Testis (tissue), 2 donors: ENCODE measurements at regions not wholly inside any gene's neighbourhood (a gene's known extent, or its start where the extent isn't known, plus 50 kb on each side); places are given as distances from the start of the nearest gene placed in this dataset.
A peak's percentile ranks its signal among the peaks of the same experiment; 100 is the strongest.

Experiments
- DNase-seq: peaks from one replicate; pipeline ENCODE4 v3.0.0-alpha.2; 2019
- H3K27ac ChIP-seq, 2 donors: fragments of 200-600 bp; sonication (generic); one replicate each; pipeline ENCODE4 v1.5.1; 2019
- H3K27me3 ChIP-seq: fragments of 200-600 bp; sonication (generic); one replicate; pipeline ENCODE4 v1.5.1; 2019
- H3K36me3 ChIP-seq: fragments of 200-600 bp; sonication (generic); one replicate; pipeline ENCODE4 v1.5.1; 2017; ENCODE audit warnings: low read depth; ENCODE audit errors: missing control alignments
- H3K4me1 ChIP-seq: fragments of 200-600 bp; sonication (generic); one replicate; pipeline ENCODE4 v1.5.1; 2019
- H3K4me3 ChIP-seq, 2 donors: fragments of 200-600 bp; sonication (generic); one replicate each; pipeline ENCODE4 v1.5.1; 2017 to 2019
- H3K9me3 ChIP-seq: fragments of 200-600 bp; sonication (generic); one replicate; pipeline ENCODE4 v1.5.1; 2017
- CTCF ChIP-seq, 3 experiments: fragments of 450-650 bp in 2 of 3; fragments of 200-600 bp in 1 of 3; sonication (generic) in 1 of 3; IDR thresholded peaks; one replicate each; pipeline ENCODE4 v1.5.1; 2016 to 2019; ENCODE audit warnings: antibody characterized with exemption in 3 of 3, mild to moderate bottlenecking in 2 of 3, moderate library complexity in 1 of 3
- POLR2A ChIP-seq: fragments of 450-650 bp; IDR thresholded peaks from one replicate; pipeline ENCODE4 v1.6.1; 2017; ENCODE audit warnings: antibody characterized with exemption, mild to moderate bottlenecking, moderate library complexity
- WGBS, 2 donors: methylation state at CpG; one replicate each; pipeline ENCODE4 v1.1.5; 2018; 5-methylcytosine and 5-hydroxymethylcytosine counted together
- intact Hi-C: fragments of 100-400 bp; cut with DNase I; formaldehyde crosslinking; loops from one replicate; pipeline ENCODE4 v1.15.1; 2023; ENCODE audit warnings: low total_unique reads

- intact Hi-C loops, result no loop called here
- H3K36me3 ChIP-seq, result no peaks in the 10 kb centered on the region
- H3K4me1 ChIP-seq, result peaks cover 11% of the 10 kb centered on the region
- TF ChIP-seq POLR2A, result no peak
- TF ChIP-seq CTCF (IDR thresholded peaks at IDR 0.05), result no peak
- no peaks in the 10 kb centered on the region for H3K27me3 ChIP-seq
- H3K4me3 ChIP-seq, result no peak overlapping the region
- 75 to 88% methylated on average over 8 of the region's 8 CpGs for WGBS, 2 donors
- peak overlapping the region in 1 of 2 donors; percentile 5 for H3K27ac ChIP-seq
- DNase-seq, result no peak
- no peaks in the 10 kb centered on the region for H3K9me3 ChIP-seq
These were observed 559.1 kb upstream of the JAG1 start for GRCh38 chr20:11232896-11233295.

GRCh38 chr20:11234181-11234580, 560.4 kb upstream of the JAG1 start:
- intact Hi-C loops, result no loop called here
- Histone ChIP-seq H3K36me3 (no peaks in the 10 kb centered on the region), H3K9me3 (no peaks in the 10 kb centered on the region), H3K4me3 (no peak overlapping the region), H3K4me1 (peaks cover 11% of the 10 kb centered on the region), H3K27me3 (no peaks in the 10 kb centered on the region), H3K27ac (peak overlapping the region in 1 of 2 donors; percentile 11)
- 64 to 71% methylated on average over 1 of the region's 1 CpG for WGBS, 2 donors
- no peak for TF ChIP-seq POLR2A
- DNase-seq, result no peak

- 26 to 40% methylated on average over 1 of the region's 1 CpG for WGBS, 2 donors
- Histone ChIP-seq H3K36me3 (no peaks in the 10 kb centered on the region), H3K27ac (no peak overlapping the region), H3K27me3 (no peaks in the 10 kb centered on the region), H3K4me3 (no peak overlapping the region), H3K9me3 (no peaks in the 10 kb centered on the region), H3K4me1 (peaks cover 8% of the 10 kb centered on the region)
- no peak for DNase-seq
- intact Hi-C loops, result no loop called here
- no peak for TF ChIP-seq CTCF (IDR thresholded peaks at IDR 0.05)
- no peak for TF ChIP-seq POLR2A
These were observed 560.8 kb upstream of the JAG1 start for GRCh38 chr20:11234608-11235007.

GRCh38 chr20:11235058-11235457, 561.3 kb upstream of the JAG1 start:
- intact Hi-C loops, result no loop called here
- H3K4me1 ChIP-seq, result peaks cover 4% of the 10 kb centered on the region
- no peak overlapping the region for H3K4me3 ChIP-seq
- H3K9me3 ChIP-seq, result no peaks in the 10 kb centered on the region
- no peak for DNase-seq
- H3K27ac ChIP-seq, result peak overlapping the region in 1 of 2 donors; percentile 21
- WGBS, 2 donors, result 61 to 75% methylated on average over 3 of the region's 3 CpGs
- H3K27me3 ChIP-seq, result no peaks in the 10 kb centered on the region
- H3K36me3 ChIP-seq, result no peaks in the 10 kb centered on the region
- TF ChIP-seq CTCF (IDR thresholded peaks at IDR 0.05) (no peak), POLR2A (no peak)

- Histone ChIP-seq H3K4me3 (no peak overlapping the region), H3K4me1 (no peaks in the 10 kb centered on the region), H3K36me3 (no peaks in the 10 kb centered on the region), H3K27ac (no peak overlapping the region), H3K27me3 (no peaks in the 10 kb centered on the region), H3K9me3 (no peaks in the 10 kb centered on the region)
- WGBS, 2 donors, result 98 to 99% methylated on average over 2 of the region's 2 CpGs
- DNase-seq, result no peak
- TF ChIP-seq POLR2A (no peak), CTCF (IDR thresholded peaks at IDR 0.05) (no peak)
- intact Hi-C loops, result no loop called here
These were observed 568.5 kb upstream of the JAG1 start for GRCh38 chr20:11242320-11242719.
